ENCODE measurements at regions not wholly inside any gene's neighbourhood (a gene's known extent, or its start where the extent isn't known, plus 50 kb on each side); places are given as distances from the start of the nearest gene placed in this dataset.

DNA sequence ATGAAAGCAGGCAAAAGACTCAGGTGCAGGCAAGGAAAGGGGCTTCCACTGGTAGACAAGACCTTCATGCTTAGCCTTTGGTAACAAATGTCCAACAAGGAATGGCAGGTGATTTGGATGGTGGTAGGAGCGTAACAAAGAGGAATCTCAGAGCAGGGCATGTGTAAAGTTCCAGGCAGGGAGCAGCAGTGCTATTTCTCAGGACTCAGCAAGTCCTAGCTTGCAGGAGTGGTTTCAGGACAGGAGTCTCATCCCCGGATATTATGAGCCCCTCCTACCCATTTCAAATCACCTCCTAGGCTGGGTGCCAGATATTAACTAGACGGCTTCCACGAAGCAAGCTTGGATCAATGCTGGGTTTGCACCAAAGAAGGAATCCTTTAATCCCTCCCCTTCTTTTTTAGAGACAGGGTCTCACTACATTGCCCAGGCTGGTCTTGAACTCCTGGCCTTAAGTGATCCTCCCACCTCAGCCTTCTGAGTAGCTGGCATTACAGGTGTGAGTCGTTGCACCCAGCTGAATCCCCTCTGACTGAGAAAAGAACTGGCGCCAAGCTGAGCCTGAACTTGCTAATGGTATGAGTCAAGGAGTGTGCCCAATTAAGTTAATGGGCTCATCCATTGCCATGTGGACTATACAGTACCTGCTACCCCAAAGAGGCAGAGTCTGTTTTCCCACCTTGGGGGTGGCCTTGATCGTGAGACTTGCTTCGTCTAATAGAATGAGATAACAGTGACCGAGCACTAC, 190.3 kb downstream of the ARL4C start:
- no peak for DNase-seq (ENCODE audit: low spot score)

GRCh38 chr2:234305846-234306245, 191.0 kb downstream of the ARL4C start:
- no peak for DNase-seq (ENCODE audit: low spot score)

DNA sequence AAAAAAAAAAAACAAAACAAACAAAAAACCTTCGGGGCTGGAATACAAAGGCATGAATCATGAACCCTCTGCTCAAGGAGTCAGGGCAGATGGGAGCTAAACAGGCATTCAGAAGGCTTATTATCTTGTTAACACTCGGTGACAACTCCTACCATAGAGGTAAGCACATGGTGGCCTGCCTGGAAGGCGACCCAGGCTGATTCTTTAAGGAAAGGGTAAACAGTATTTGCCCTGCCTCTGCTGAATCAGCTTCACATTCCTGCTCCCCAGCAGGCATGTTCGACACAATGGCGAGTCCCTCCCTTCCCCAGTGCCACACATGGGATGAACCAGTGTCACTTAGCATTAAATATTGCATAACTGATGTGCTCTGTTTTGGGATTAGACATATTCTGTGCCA, 191.9 kb downstream of the ARL4C start:
- DNase-seq (ENCODE audit: low spot score): peak; percentile 69

DNA sequence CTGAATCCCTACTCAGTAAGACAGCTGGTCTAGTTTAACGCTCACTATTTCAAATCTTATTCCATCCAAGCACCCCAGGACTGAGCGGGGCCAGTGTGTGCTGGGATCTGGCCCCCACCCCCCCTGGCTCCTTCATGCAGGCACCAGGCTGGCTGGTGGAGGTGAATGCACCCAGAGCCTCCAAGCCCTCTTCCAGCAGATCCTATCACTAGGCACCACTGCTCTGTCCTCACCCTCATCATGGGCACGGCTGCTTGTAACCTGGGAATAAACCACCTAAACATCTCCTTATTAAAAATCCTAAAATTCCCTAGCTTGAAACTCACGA, 194.3 kb downstream of the ARL4C start:
- DNase-seq (ENCODE audit: low spot score): no peak

DNA sequence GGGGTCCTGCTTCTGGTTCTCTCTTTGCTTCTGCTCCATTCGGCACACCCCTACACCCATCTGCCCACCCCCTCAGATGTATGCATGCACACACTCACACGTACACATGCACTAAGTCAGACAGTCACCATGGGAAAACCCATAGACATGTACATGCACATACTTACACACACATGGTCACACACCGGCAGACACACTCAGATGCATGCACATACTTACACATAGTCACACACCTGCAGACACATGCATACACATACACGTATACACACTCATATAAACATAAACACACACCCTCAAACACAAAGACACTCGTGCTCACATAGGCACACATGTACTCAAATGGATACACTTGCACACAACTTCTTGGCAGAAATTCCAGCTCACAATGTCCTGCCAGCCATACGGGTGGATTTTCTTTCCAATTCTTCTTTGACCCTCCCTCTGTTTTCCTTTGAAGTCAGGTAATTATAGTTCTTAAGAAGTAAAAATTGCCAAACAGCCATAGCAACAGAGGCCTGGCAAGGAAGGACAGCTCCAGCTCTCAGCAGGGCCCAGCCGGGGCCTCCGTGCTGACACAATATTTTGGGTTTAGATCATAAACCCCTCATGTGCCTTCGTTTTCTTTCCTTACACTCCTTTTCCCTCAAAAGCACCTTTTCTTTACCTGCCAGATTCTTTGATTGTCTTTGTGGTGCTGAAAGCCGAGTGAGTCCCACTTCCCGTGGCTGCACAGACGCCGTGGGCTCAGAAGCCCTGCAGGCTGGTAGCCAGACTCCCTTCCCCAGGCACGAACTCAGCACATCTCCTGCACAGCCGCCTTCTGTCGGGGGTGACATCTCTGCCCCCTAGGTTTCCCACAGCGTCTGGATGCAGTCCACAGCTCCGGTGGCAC, 195.7 kb downstream of the ARL4C start:
- DNase-seq (ENCODE audit: low spot score): no peak

GRCh38 chr2:234300391-234300925, 196.4 kb downstream of the ARL4C start:
- DNase-seq (ENCODE audit: low spot score): no peak

- no peak for DNase-seq (ENCODE audit: low spot score)
These were observed 198.0 kb downstream of the ARL4C start for GRCh38 chr2:234298918-234299317.

DNA sequence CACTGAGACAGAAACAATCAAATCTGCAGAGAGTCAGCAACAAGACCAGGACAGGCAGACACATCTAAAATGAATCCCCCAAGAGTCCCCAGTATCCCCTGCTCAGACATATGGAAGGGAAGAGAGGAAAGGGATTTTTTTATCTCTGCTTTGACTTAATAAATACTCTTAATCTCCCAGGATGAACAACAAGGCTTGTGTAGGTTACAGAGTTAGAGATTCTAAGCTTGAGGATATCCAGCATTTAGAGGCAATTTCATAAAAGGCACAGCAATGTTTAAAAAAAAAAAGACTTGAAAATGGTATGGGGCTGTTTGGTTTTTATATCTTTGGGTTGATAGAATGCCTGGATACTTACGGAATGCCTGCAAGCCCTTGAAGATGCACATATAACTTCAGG, 199.9 kb downstream of the ARL4C start:
- no peak for DNase-seq (ENCODE audit: low spot score)

- DNase-seq (ENCODE audit: low spot score): no peak
These were observed 202.9 kb downstream of the ARL4C start for GRCh38 chr2:234293973-234294372.

GRCh38 chr2:234292962-234293243, 204.0 kb downstream of the ARL4C start:
- DNase-seq (ENCODE audit: low spot score): no peak

- DNase-seq (ENCODE audit: low spot score): no peak
These were observed 204.5 kb downstream of the ARL4C start for GRCh38 chr2:234292205-234292961.

DNA sequence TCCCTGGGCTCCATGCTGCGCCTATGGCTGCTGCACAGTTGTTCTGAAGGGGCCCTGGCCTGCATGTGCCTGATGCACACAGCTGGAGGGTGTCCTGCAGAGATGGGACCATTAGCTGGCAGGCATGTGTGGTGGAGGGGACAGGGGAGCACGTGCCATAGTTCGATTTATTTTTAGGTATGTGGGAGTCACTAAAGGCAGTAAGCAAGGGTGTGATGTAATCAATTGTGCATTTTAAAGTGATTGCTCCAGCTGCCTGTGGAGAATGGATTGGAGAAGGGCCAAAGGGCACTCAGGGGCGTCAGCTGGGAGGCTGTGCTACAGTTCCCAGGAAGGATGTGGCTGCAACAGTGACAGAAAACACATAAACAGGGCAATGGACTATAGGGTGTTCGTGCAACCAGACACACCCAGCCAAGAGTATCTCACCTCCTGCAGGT, 205.1 kb downstream of the ARL4C start:
- peak; percentile 57 for DNase-seq (ENCODE audit: low spot score)

- DNase-seq (ENCODE audit: low spot score): no peak
These were observed 206.2 kb downstream of the ARL4C start for GRCh38 chr2:234290671-234291070.

DNA sequence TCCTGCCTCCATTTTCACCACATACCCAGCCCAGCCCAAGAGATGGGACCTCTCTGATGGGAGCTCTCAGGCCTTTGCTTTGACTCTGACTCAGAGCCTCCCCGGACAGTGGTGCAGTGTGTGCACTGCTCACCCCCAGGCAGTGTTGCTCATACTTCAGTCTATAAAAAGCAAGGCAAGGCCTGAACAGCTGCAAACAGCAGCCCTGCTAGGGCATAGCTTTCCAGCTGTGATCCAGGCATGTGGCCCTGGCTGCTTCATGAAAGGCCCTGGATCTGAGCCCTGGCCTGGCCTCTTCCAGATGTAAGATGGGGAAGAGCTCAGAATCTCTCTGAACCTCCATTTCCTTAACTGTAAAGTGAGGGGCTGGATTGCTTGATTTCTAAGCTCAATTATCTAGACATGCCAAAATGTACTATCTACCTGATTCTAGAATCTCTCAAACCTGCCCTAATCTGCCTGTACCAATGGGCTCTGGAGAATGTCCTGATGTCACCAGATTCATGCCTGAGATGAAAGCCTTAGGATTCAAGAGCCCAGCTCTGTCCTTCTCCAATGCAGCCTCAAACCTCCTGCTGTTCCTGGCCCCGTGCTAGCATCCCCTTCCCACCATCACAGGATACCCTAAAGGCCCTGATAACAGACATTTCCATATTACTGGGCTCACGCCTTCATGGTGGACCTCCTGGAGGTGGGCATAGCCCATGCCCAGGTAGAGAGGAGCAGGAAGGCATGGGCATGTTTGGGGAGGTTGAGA, 206.9 kb downstream of the ARL4C start:
- peak; percentile 87 for DNase-seq (ENCODE audit: low spot score)

GRCh38 chr2:234288974-234289455, 207.9 kb downstream of the ARL4C start:
- DNase-seq (ENCODE audit: low spot score): peak; percentile 76

- no peak for DNase-seq (ENCODE audit: low spot score)
These were observed 209.2 kb downstream of the ARL4C start for GRCh38 chr2:234287650-234288049.

GRCh38 chr2:234286956-234287355, 209.9 kb downstream of the ARL4C start:
- DNase-seq (ENCODE audit: low spot score): no peak

GRCh38 chr2:234286118-234286598, 210.7 kb downstream of the ARL4C start:
- DNase-seq (ENCODE audit: low spot score): no peak

DNA sequence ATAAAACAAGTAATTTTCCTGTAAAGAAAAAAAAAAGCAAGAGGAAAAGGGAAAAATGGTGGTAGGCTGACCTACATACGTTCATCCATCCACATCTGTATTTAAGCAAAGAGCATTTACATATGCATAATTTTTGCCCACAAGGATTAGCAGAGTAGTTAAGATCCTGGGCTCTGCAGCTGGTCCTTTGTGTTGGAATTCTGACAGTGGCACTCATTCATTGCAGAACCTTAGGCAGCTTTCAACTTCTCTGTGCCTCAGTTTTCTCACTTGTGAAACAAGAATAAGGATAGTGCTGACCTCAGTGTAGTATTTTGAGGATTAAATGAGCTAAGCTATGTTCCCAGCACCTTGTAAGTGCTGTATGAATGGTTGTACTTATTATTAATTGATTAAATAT, 211.3 kb downstream of the ARL4C start:
- DNase-seq (ENCODE audit: low spot score): no peak

GRCh38 chr2:234279637-234280036, 217.2 kb downstream of the ARL4C start:
- no peak for DNase-seq (ENCODE audit: low spot score)

DNA sequence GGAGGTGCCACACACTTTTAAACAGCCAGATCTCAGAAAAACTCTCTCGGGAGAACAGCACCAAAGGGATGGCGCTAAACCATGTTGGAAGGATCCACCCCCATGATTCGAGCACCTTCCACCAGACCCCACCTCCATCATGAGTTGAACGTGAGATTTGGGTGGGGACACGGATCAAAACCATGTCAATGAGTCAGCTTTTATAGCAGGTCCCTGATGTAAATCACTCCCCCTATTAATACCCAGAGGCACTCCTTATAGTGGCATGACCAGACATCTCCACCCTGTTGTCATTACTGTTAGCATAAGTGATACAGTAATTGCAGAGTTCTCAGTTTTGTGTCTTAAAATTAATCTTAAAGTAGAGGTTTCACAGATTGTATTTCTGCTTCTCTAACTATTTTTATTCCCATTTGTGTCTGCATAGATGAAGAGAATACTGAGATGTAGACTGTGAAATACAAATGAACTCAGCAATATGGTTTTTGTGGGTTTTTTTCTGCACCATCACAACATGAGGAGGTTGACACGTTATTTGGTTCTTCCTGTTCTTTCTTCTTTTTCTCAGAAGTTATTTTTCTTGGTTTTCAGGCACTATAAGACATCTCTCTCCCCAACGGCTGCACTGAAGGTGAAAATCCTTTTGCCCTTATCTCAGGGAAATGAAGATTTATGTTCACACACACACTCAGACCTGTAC, 218.2 kb downstream of the ARL4C start:
- DNase-seq (ENCODE audit: low spot score): no peak

All from AG20443 (cell line).